Sigmoid colon (tissue), 4 donors: ENCODE measurements at regions not wholly inside any gene's neighbourhood (a gene's known extent, or its start where the extent isn't known, plus 50 kb on each side); places are given as distances from the start of the nearest gene placed in this dataset.

Experiments used
- EP300 ChIP-seq, 4 donors: sonication (generic); formaldehyde crosslinking; IDR thresholded peaks; one replicate each; pipeline ENCODE4 v1.6.1; 2017; ENCODE audit warnings: antibody characterized with exemption in 4 of 4
- POLR2A ChIP-seq, 2 donors: fragments of 450-650 bp; IDR thresholded peaks; one replicate each; pipeline ENCODE4 v1.6.1; 2016; ENCODE audit warnings: antibody characterized with exemption in 2 of 2, mild to moderate bottlenecking in 2 of 2, moderate library complexity in 2 of 2
- POLR2AphosphoS5 ChIP-seq, 4 donors: sonication (generic); formaldehyde crosslinking; IDR thresholded peaks; one replicate each; pipeline ENCODE4 v1.6.1; 2017; ENCODE audit warnings: antibody characterized with exemption in 4 of 4
- TF ChIP-seq, protein P1 (sequence below), 4 experiments: fragments of 450-650 bp in 3 of 4; fragments of 200-600 bp in 1 of 4; IDR thresholded peaks; one replicate each; pipeline ENCODE4 v1.5.1; 2016 to 2019; ENCODE audit warnings: antibody characterized with exemption in 4 of 4, mild to moderate bottlenecking in 3 of 4, moderate library complexity in 2 of 4

DNA sequence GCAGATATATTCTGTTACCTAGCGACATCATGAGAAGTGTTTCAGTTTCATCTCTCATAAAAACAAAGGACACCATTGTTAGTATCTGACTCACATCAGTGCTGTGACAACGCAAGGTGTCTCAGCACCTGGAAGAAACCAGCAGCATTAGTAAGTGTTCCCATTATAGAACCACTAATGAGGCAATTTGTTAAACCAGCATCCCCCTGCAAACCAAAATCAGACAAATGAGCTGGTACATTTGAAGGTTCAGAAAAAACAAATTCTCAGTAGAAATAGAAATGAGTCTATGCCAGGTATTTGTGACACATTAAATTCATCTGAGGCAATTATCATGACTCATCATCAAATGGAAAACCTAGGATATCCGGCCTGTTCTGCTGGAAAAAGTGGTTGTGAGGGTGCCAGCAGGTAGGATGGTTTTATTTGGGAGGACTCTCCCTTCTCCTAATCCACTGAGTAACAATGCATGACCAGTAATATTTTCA is 151.7 kb downstream of the TMEM200A start:
- TF ChIP-seq, protein P1, sequence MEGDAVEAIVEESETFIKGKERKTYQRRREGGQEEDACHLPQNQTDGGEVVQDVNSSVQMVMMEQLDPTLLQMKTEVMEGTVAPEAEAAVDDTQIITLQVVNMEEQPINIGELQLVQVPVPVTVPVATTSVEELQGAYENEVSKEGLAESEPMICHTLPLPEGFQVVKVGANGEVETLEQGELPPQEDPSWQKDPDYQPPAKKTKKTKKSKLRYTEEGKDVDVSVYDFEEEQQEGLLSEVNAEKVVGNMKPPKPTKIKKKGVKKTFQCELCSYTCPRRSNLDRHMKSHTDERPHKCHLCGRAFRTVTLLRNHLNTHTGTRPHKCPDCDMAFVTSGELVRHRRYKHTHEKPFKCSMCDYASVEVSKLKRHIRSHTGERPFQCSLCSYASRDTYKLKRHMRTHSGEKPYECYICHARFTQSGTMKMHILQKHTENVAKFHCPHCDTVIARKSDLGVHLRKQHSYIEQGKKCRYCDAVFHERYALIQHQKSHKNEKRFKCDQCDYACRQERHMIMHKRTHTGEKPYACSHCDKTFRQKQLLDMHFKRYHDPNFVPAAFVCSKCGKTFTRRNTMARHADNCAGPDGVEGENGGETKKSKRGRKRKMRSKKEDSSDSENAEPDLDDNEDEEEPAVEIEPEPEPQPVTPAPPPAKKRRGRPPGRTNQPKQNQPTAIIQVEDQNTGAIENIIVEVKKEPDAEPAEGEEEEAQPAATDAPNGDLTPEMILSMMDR (IDR thresholded peaks at IDR 0.05): no peak
- TF ChIP-seq EP300 (IDR thresholded peaks at IDR 0.05): no peak
- no peak for TF ChIP-seq POLR2A (IDR thresholded peaks at IDR 0.05)
- no peak for TF ChIP-seq POLR2AphosphoS5 (IDR thresholded peaks at IDR 0.05)
